D721Med (cell line): ENCODE measurements at regions not wholly inside any gene's neighbourhood (a gene's known extent, or its start where the extent isn't known, plus 50 kb on each side); places are given as distances from the start of the nearest gene placed in this dataset.

ENCODE experiments used
- DNase-seq: peaks from one replicate; pipeline ENCODE4 v3.0.0; 2011; ENCODE audit warnings: low spot score; ENCODE audit not compliant: insufficient read length
- FAIRE-seq: peaks from 2 replicates; lab custom pipeline; 2011; peaks lifted over from hg19 to GRCh38; lab: Jason Lieb, UNC
- CTCF ChIP-seq: IDR thresholded peaks from 2 replicates; pipeline ENCODE4 v1.5.1; 2012; ENCODE audit warnings: mild to moderate bottlenecking, control low read depth; ENCODE audit not compliant: insufficient read depth; ENCODE audit errors: missing control alignments

DNA sequence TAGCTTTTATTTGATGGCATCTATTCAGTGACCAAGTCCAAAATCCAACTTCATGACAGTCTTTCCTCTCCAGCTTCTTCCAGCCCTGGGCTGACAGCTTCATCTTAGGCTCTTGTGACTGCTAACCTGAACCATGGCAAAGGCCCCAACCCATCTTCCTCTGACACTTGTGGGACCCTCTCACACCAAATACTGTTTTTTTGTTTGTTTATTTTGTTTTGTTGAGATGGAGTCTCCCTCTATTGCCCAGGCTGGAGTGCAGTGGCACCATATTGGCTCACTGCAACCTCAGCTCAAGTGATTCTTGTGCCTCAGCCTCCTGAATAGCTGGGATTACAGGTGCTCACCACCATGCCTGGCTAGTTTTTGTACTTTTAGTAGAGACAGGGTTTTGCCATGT, 265.2 kb downstream of the GATA3 start:
- FAIRE-seq, result no peak
- no peak for TF ChIP-seq CTCF
- DNase-seq, result no peak

- no peak for DNase-seq
- FAIRE-seq, result no peak
- TF ChIP-seq CTCF, result no peak
Measured at GRCh38 chr10:8321990-8322389, 267.5 kb downstream of the GATA3 start.

- no peak for FAIRE-seq
- no peak for DNase-seq
- no peak for TF ChIP-seq CTCF
Measured at GRCh38 chr10:8323428-8324054, 269.1 kb downstream of the GATA3 start.

DNA sequence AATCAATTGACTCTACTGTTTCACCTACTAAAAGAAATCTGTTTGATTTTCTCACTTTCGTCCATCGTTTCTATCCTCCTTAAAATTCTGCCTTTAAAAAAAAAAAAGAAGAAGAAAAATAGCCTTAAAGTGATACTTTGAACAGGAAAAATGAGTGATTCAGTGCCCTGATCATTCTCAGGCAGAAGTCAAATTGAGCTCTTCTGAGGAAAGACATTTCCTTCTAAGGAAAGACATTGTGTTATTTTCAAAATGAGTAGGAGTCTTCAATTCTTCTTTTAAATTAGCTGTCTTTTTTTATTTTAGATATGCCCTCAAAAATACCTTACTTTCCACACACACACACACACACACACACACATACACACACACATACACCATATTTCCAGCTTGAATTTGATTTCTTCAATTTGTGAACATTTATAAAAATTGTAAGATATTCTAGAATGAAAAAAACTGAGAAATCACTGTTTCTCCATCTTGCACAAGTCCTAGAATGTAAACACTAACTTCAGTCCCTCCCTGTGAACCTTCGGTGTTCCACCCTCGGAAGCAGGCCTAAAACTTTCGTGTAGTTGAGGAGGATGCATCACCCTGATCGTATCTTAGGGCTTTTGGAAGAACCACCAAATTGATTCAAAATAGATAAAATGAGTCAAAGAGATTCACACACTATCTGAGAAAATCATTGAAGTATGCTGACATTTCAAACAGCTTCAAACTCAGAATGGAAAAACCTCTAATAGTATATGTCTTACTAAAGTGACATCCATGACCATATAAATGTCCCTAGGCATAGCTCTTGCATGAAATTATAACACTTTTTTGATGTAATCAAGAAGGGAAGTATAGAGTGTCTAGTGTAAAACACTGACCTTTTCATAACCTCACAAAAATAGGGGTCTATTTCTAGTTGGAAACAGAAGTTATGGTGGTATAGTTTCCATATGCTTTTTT, 270.8 kb downstream of the GATA3 start:
- FAIRE-seq (no peak), DNase-seq (no peak)
- TF ChIP-seq CTCF, result no peak

GRCh38 chr10:8326396-8327139, 272.1 kb downstream of the GATA3 start:
- no peak for TF ChIP-seq CTCF
- DNase-seq, result no peak
- no peak for FAIRE-seq

- DNase-seq (no peak), FAIRE-seq (no peak)
- TF ChIP-seq CTCF, result no peak
Measured at GRCh38 chr10:8327140-8327423, 272.6 kb downstream of the GATA3 start.
